ENCODE measurements at regions not wholly inside any gene's neighbourhood (a gene's known extent, or its start where the extent isn't known, plus 50 kb on each side); places are given as distances from the start of the nearest gene placed in this dataset.
A peak's percentile ranks its signal among the peaks of the same experiment; 100 is the strongest.
"Not testable (repeated sequence)": the region's sequence is repeated elsewhere in the genome, so short reads cannot be mapped to it uniquely, and the experiment has no call there.

GRCh38 chr2:57022496-57022895, 838.7 kb downstream of the CCDC85A start:
- no peak for DNase-seq

- no peak for DNase-seq
Observed at GRCh38 chr2:57044931-57045635, 861.3 kb downstream of the CCDC85A start.

- DNase-seq = no peak
Observed at GRCh38 chr2:57049273-57049672, 865.5 kb downstream of the CCDC85A start.

- DNase-seq = no peak
Observed at GRCh38 chr2:57050007-57050406, 866.2 kb downstream of the CCDC85A start.

GRCh38 chr2:57066301-57066700, 882.5 kb downstream of the CCDC85A start:
- DNase-seq = not testable (repeated sequence)

- no peak for DNase-seq
Observed at GRCh38 chr2:57075226-57075625, 891.4 kb downstream of the CCDC85A start.

- peak; percentile 4 for DNase-seq
Observed at GRCh38 chr2:57080035-57080434, 896.2 kb downstream of the CCDC85A start.

- no peak for DNase-seq
Observed at GRCh38 chr2:57084697-57085281, 901.0 kb downstream of the CCDC85A start.

- DNase-seq = no peak
Observed at GRCh38 chr2:57093020-57093419, 909.2 kb downstream of the CCDC85A start.

GRCh38 chr2:57097855-57098254, 914.1 kb downstream of the CCDC85A start:
- DNase-seq = no peak

- no peak for DNase-seq
Observed at GRCh38 chr2:57100436-57100835, 916.6 kb downstream of the CCDC85A start.

- DNase-seq = no peak
Observed at GRCh38 chr2:57105694-57106093, 921.9 kb downstream of the CCDC85A start.

GRCh38 chr2:57107353-57107752, 923.6 kb downstream of the CCDC85A start:
- no peak for DNase-seq

- DNase-seq = no peak
Observed at GRCh38 chr2:57111531-57111930, 927.7 kb downstream of the CCDC85A start.

GRCh38 chr2:57119141-57119540, 927.5 kb upstream of the VRK2 start:
- DNase-seq = no peak

- no peak for DNase-seq
Observed at GRCh38 chr2:57126410-57126809, 920.2 kb upstream of the VRK2 start.

GRCh38 chr2:57139179-57139578, 907.4 kb upstream of the VRK2 start:
- DNase-seq = no peak

GRCh38 chr2:57141269-57141668, 905.3 kb upstream of the VRK2 start:
- no peak for DNase-seq

- no peak for DNase-seq
Observed at GRCh38 chr2:57146951-57147350, 899.7 kb upstream of the VRK2 start.

GRCh38 chr2:57156231-57156924, 890.2 kb upstream of the VRK2 start:
- no peak for DNase-seq

GRCh38 chr2:57160976-57161375, 885.6 kb upstream of the VRK2 start:
- peak; percentile 5 for DNase-seq

GRCh38 chr2:57177176-57177575, 869.4 kb upstream of the VRK2 start:
- DNase-seq = peak; percentile 9

- peak; percentile 68 for DNase-seq
Observed at GRCh38 chr2:57180042-57180567, 866.5 kb upstream of the VRK2 start.

GRCh38 chr2:57180678-57181077, 865.9 kb upstream of the VRK2 start:
- no peak for DNase-seq
